Liver (tissue), 8 donors: ENCODE measurements at regions not wholly inside any gene's neighbourhood (a gene's known extent, or its start where the extent isn't known, plus 50 kb on each side); places are given as distances from the start of the nearest gene placed in this dataset.

Experiments
- DNase-seq: peaks from one replicate; pipeline ENCODE4 v3.0.0-alpha.2; 2017; ENCODE audit warnings: low spot score
- H3K27ac ChIP-seq, 2 donors: one replicate each; pipeline ENCODE4 v1.7.0; 2013; ENCODE audit warnings: inconsistent platforms in 2 of 2, low read length in 2 of 2, control low read depth in 1 of 2, low read depth in 1 of 2, mild to moderate bottlenecking in 1 of 2
- H3K27me3 ChIP-seq, 4 donors: one replicate each; pipeline versions ENCODE4 v1.6.1 to v1.7.0; 2013; ENCODE audit warnings: low read length in 3 of 4, inconsistent platforms in 1 of 4, mild to moderate bottlenecking in 1 of 4, moderate library complexity in 1 of 4; ENCODE audit not compliant: control insufficient read depth in 4 of 4, insufficient read depth in 4 of 4
- H3K36me3 ChIP-seq, 4 donors: one replicate each; pipeline versions ENCODE4 v1.6.1 to v1.7.0; 2013; ENCODE audit warnings: low read length in 3 of 4, mild to moderate bottlenecking in 3 of 4, low read depth in 1 of 4, moderate library complexity in 1 of 4; ENCODE audit not compliant: control insufficient read depth in 4 of 4, insufficient read depth in 3 of 4
- H3K4me1 ChIP-seq, 4 donors: one replicate each; pipeline versions ENCODE4 v1.6.1 to v1.7.0; 2013; ENCODE audit warnings: low read length in 3 of 4, mild to moderate bottlenecking in 3 of 4, moderate library complexity in 1 of 4; ENCODE audit not compliant: control insufficient read depth in 4 of 4, insufficient read depth in 4 of 4
- H3K4me3 ChIP-seq, 3 donors: one replicate each; pipeline versions ENCODE4 v1.6.1 to v1.7.0; 2013; ENCODE audit warnings: low read length in 3 of 3, control low read depth in 1 of 3, low read depth in 1 of 3, mild to moderate bottlenecking in 1 of 3
- H3K9ac ChIP-seq, 2 donors: one replicate each; pipeline ENCODE4 v1.7.0; 2013; ENCODE audit warnings: low read length in 2 of 2, mild to moderate bottlenecking in 2 of 2, moderate library complexity in 2 of 2, control low read depth in 1 of 2, low read depth in 1 of 2
- H3K9me3 ChIP-seq, 4 donors: one replicate each; pipeline versions ENCODE4 v1.6.1 to v1.7.0; 2013; ENCODE audit warnings: low read length in 3 of 4; ENCODE audit not compliant: control insufficient read depth in 4 of 4
- ATF3 ChIP-seq: IDR thresholded peaks from 2 replicates; pipeline ENCODE4 v1.6.1; 2016; ENCODE audit warnings: antibody characterized with exemption
- CTCF ChIP-seq: fragments of 150-350 bp; IDR thresholded peaks from 2 replicates; pipeline ENCODE4 v1.5.1; 2017; ENCODE audit warnings: improper control_type of control experiment, low read depth, low read length; ENCODE audit not compliant: missing input control
- EGR1 ChIP-seq, 2 donors: IDR thresholded peaks; 2 replicates each; pipeline ENCODE4 v1.6.1; 2016 to 2018; ENCODE audit warnings: antibody characterized with exemption in 2 of 2, low read depth in 2 of 2
- FOXA1 ChIP-seq: IDR thresholded peaks from 2 replicates; pipeline ENCODE4 v1.6.1; 2016; ENCODE audit warnings: antibody characterized with exemption
- FOXA2 ChIP-seq: IDR thresholded peaks from 2 replicates; pipeline ENCODE4 v1.6.1; 2016; ENCODE audit warnings: antibody characterized with exemption
- HNF4A ChIP-seq, 2 donors: conservative IDR thresholded peaks; 2 replicates each; pipeline ENCODE4 v1.6.1; 2016; ENCODE audit warnings: antibody characterized with exemption in 2 of 2, mild to moderate bottlenecking in 2 of 2
- HNF4G ChIP-seq: IDR thresholded peaks from 2 replicates; pipeline ENCODE4 v1.6.1; 2016; ENCODE audit warnings: antibody characterized with exemption
- JUND ChIP-seq, 2 donors: IDR thresholded peaks; 2 replicates each; pipeline ENCODE4 v1.6.1; 2016; ENCODE audit warnings: antibody characterized with exemption in 2 of 2
- MAX ChIP-seq: IDR thresholded peaks from 2 replicates; pipeline ENCODE4 v1.6.1; 2016; ENCODE audit warnings: antibody characterized with exemption
- NR2F2 ChIP-seq: IDR thresholded peaks from 2 replicates; pipeline ENCODE4 v1.6.1; 2016; ENCODE audit warnings: antibody characterized with exemption
- RAD21 ChIP-seq, 2 donors: IDR thresholded peaks; 2 replicates each; pipeline ENCODE4 v1.6.1; 2016; ENCODE audit warnings: antibody characterized with exemption in 2 of 2, mild to moderate bottlenecking in 2 of 2
- REST ChIP-seq: IDR thresholded peaks from 2 replicates; pipeline ENCODE4 v1.6.1; 2016; ENCODE audit warnings: antibody characterized with exemption, mild to moderate bottlenecking
- RXRA ChIP-seq, 2 donors: IDR thresholded peaks; 2 replicates each; pipeline ENCODE4 v1.6.1; 2017 to 2018; ENCODE audit warnings: antibody characterized with exemption in 2 of 2, mild to moderate bottlenecking in 1 of 2
- SP1 ChIP-seq: IDR thresholded peaks from 2 replicates; pipeline ENCODE4 v1.6.1; 2018; ENCODE audit warnings: antibody characterized with exemption, mild to moderate bottlenecking
- TAF1 ChIP-seq: conservative IDR thresholded peaks from 2 replicates; pipeline ENCODE4 v1.6.1; 2016; ENCODE audit warnings: antibody characterized with exemption, mild to moderate bottlenecking
- YY1 ChIP-seq: IDR thresholded peaks from 2 replicates; pipeline ENCODE4 v1.6.1; 2016; ENCODE audit warnings: antibody characterized with exemption, mild to moderate bottlenecking
- ZBTB33 ChIP-seq: IDR thresholded peaks from 2 replicates; pipeline ENCODE4 v1.6.1; 2016; ENCODE audit warnings: antibody characterized with exemption
- WGBS: extraction: QIAGEN DNeasy Blood & Tissue Kit; methylation state at CpG from one replicate; pipeline ENCODE4 v1.1.7; 2013; 5-methylcytosine and 5-hydroxymethylcytosine counted together
- donor health status: healthy.
- donor health status: healthy.
- donor health status: healthy.
- donor health status: healthy.
- donor health status: healthy.

GRCh38 chr18:7452331-7452730, 114.8 kb upstream of the PTPRM start:
- DNase-seq, result peak; percentile 44
- Histone ChIP-seq H3K4me3 (no peak overlapping the region), H3K27me3 (peaks cover 0 to 4% (median 0%) of the 10 kb centered on the region in 4 donors), H3K9ac (no peak overlapping the region), H3K27ac (no peak overlapping the region), H3K36me3 (no peaks in the 10 kb centered on the region), H3K4me1 (no peaks in the 10 kb centered on the region), H3K9me3 (no peaks in the 10 kb centered on the region)
- 39% methylated on average over 6 of the region's 6 CpGs for WGBS
- no peak for TF ChIP-seq FOXA1
- TF ChIP-seq ZBTB33, result no peak
- TF ChIP-seq CTCF, result peak; percentile 46
- no peak for TF ChIP-seq REST
- no peak for TF ChIP-seq MAX
- no peak for TF ChIP-seq ATF3
- TF ChIP-seq RAD21 (IDR thresholded peaks at IDR 0.05), result peak; percentile 53 to 71
- no peak for TF ChIP-seq JUND (IDR thresholded peaks at IDR 0.05)
- TF ChIP-seq TAF1, result no peak
- TF ChIP-seq YY1, result no peak
- TF ChIP-seq HNF4G, result no peak
- no peak for TF ChIP-seq FOXA2
- TF ChIP-seq EGR1 (IDR thresholded peaks at IDR 0.05; ENCODE audit: low read depth in 2 of 2), result no peak
- no peak for TF ChIP-seq SP1
- no peak for TF ChIP-seq RXRA (IDR thresholded peaks at IDR 0.05)

GRCh38 chr18:7454429-7454828, 112.7 kb upstream of the PTPRM start:
- H3K4me1 ChIP-seq, result no peaks in the 10 kb centered on the region
- no peak overlapping the region for H3K9ac ChIP-seq
- peaks cover 0 to 10% (median 4%) of the 10 kb centered on the region in 4 donors for H3K27me3 ChIP-seq
- 92% methylated on average over 6 of the region's 6 CpGs for WGBS
- no peak for DNase-seq
- H3K4me3 ChIP-seq, result no peak overlapping the region
- no peaks in the 10 kb centered on the region for H3K9me3 ChIP-seq
- TF ChIP-seq ZBTB33 (no peak), FOXA2 (no peak), FOXA1 (no peak), ATF3 (no peak), NR2F2 (no peak), JUND (IDR thresholded peaks at IDR 0.05) (no peak), RXRA (IDR thresholded peaks at IDR 0.05) (no peak), SP1 (no peak), MAX (no peak), TAF1 (no peak), HNF4G (no peak), EGR1 (IDR thresholded peaks at IDR 0.05; ENCODE audit: low read depth in 2 of 2) (no peak), HNF4A (conservative IDR thresholded peaks at IDR 0.05) (no peak), CTCF (no peak)
- H3K27ac ChIP-seq, result no peak overlapping the region
- H3K36me3 ChIP-seq, result no peaks in the 10 kb centered on the region
